ENCODE measurements at regions not wholly inside any gene's neighbourhood (a gene's known extent, or its start where the extent isn't known, plus 50 kb on each side); places are given as distances from the start of the nearest gene placed in this dataset.

DNA sequence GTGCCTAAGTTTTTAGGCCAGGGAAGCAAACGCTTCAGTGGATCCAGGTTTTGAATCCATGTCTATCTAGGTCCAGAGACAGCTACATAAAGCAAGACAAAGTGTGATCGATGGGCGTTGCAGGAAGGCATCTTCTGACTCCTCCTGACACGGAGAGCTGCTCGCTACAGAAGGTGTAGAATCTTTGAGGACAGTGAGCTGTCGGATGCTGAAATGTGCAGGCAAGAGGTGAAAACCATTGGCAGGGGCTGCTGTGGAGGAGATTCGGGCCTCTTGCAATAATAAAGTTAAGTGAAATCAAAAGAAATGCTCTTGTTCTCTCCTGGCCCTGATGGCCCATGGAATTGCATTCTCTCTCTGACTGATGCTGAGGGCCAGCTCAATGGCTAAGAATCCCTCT is 336.2 kb downstream of the CYRIA start:
- TF ChIP-seq, protein P1, sequence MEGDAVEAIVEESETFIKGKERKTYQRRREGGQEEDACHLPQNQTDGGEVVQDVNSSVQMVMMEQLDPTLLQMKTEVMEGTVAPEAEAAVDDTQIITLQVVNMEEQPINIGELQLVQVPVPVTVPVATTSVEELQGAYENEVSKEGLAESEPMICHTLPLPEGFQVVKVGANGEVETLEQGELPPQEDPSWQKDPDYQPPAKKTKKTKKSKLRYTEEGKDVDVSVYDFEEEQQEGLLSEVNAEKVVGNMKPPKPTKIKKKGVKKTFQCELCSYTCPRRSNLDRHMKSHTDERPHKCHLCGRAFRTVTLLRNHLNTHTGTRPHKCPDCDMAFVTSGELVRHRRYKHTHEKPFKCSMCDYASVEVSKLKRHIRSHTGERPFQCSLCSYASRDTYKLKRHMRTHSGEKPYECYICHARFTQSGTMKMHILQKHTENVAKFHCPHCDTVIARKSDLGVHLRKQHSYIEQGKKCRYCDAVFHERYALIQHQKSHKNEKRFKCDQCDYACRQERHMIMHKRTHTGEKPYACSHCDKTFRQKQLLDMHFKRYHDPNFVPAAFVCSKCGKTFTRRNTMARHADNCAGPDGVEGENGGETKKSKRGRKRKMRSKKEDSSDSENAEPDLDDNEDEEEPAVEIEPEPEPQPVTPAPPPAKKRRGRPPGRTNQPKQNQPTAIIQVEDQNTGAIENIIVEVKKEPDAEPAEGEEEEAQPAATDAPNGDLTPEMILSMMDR (IDR thresholded peaks at IDR 0.05), result no peak
- H3K4me1 ChIP-seq, result no peaks in the 10 kb centered on the region
- H3K4me2 ChIP-seq (ENCODE audit: low read length), result no peak overlapping the region
- H3K27me3 ChIP-seq (ENCODE audit: control insufficient read depth, insufficient read depth, low read length), result no peaks in the 10 kb centered on the region
- no peak overlapping the region for H2AFZ ChIP-seq
- H3K9ac ChIP-seq, result no peak overlapping the region
- H3K27ac ChIP-seq, result no peak overlapping the region
- no peak overlapping the region for H3K4me3 ChIP-seq (ENCODE audit: low read depth, low read length)
- H3K9me3 ChIP-seq (ENCODE audit: control insufficient read depth, low read length), result no peaks in the 10 kb centered on the region
- H3K36me3 ChIP-seq (ENCODE audit: control insufficient read depth, insufficient read depth, low read length), result no peaks in the 10 kb centered on the region
- H3K79me2 ChIP-seq, result no peaks in the 10 kb centered on the region

DNA sequence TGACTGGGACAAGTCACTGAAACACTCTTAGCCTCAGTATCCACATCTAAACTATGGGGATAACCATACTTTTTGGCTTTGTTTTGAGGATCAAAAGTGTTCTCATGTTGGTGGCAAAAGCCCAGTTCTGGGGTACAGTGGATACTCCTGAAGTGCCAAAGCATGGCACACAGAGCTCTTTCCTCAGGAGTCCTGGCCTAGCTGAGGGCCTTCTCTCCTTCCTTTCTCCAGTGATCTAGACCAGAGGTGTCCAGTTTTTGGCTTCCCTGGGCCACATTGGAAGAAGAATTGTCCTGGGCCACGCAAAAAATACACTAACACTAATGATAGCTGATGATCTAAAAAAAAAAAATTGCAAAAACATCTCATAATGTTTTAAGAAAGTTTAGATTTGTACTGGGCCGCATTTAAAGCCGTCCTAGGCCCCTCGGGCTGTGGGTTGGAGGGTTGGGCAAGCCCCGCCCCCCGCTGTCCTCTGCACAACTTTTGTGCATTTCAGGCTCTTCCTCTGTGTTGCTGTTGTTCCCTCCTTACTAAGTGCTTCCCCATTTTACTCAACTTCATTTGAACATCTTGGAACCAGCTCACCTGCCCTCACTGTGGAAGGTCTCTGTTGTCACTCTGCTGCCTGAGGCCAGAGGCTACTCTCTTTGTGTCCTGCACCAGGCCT is 337.0 kb downstream of the CYRIA start:
- TF ChIP-seq, protein P1 (IDR thresholded peaks at IDR 0.05), result no peak
- Histone ChIP-seq H3K4me1 (no peaks in the 10 kb centered on the region), H3K4me3 (ENCODE audit: low read depth, low read length) (no peak overlapping the region)

DNA sequence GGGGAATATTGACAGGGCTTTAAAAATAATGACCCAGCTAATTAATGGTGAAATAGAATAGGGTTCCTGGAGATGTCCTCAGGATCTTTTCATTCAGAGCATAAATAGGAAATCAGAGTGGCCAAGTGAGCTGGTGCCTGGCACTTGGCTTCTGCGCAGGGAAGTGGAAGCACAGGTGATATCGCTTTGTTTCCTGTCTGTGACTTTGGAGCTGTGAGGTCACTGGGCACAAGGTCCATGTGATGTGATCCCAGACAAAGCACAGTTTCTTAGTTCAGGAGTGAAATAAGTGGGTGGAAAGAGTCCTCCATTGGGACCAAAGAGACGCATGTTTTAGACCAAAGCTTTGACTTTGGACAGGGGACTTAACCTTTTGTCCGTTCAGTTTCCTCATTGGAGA is 338.3 kb downstream of the CYRIA start:
- no peaks in the 10 kb centered on the region for H3K36me3 ChIP-seq (ENCODE audit: control insufficient read depth, insufficient read depth, low read length)
- no peak overlapping the region for H3K4me3 ChIP-seq (ENCODE audit: low read depth, low read length)
- H3K27me3 ChIP-seq (ENCODE audit: control insufficient read depth, insufficient read depth, low read length), result no peaks in the 10 kb centered on the region
- no peaks in the 10 kb centered on the region for H3K9me3 ChIP-seq (ENCODE audit: control insufficient read depth, low read length)
- H3K79me2 ChIP-seq, result no peaks in the 10 kb centered on the region
- H2AFZ ChIP-seq, result no peak overlapping the region
- no peak overlapping the region for H3K9ac ChIP-seq
- TF ChIP-seq, protein P1 (IDR thresholded peaks at IDR 0.05), result no peak
- H3K4me2 ChIP-seq (ENCODE audit: low read length), result no peak overlapping the region
- H3K4me1 ChIP-seq, result no peaks in the 10 kb centered on the region
- H3K27ac ChIP-seq, result no peak overlapping the region

More for the DNA sequence above, 337.0 kb downstream of the CYRIA start:
- Histone ChIP-seq H3K27me3 (ENCODE audit: control insufficient read depth, insufficient read depth, low read length) (no peaks in the 10 kb centered on the region), H3K79me2 (no peaks in the 10 kb centered on the region), H3K9ac (no peak overlapping the region), H3K27ac (no peak overlapping the region), H3K36me3 (ENCODE audit: control insufficient read depth, insufficient read depth, low read length) (no peaks in the 10 kb centered on the region), H3K9me3 (ENCODE audit: control insufficient read depth, low read length) (no peaks in the 10 kb centered on the region), H2AFZ (no peak overlapping the region), H3K4me2 (ENCODE audit: low read length) (no peak overlapping the region)

DNA sequence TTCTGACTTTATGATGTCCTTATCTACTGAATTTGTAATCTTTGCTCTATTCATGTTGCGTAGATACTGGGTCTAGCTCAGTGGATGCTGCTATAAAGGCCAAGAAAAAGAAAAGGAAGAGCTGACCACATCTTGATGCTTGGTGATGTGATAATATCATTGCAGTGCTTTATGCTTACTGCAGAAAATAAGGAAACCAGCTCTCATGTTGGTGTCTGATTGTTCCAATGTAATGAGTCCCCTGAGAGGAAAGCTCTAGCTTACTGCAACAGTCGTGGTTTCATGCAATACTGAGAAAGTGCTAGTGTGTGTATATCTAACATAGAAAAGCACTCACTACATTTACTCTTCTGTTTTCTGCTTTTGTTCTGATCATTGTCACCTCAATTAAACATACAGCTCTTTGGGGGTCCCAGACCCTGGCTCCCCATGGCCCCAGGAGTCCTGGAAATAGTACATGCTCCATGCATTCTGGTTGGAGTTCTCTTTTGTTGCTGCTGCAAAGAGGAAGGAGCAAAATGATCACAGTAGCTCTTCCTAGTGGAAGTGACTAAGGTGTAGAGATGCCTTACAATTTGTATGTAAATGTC is 338.8 kb downstream of the CYRIA start:
- no peak overlapping the region for H3K4me3 ChIP-seq (ENCODE audit: low read depth, low read length)
- H3K9ac ChIP-seq, result no peak overlapping the region
- H3K36me3 ChIP-seq (ENCODE audit: control insufficient read depth, insufficient read depth, low read length), result no peaks in the 10 kb centered on the region
- no peaks in the 10 kb centered on the region for H3K9me3 ChIP-seq (ENCODE audit: control insufficient read depth, low read length)
- no peak overlapping the region for H3K4me2 ChIP-seq (ENCODE audit: low read length)
- no peaks in the 10 kb centered on the region for H3K4me1 ChIP-seq
- TF ChIP-seq, protein P1 (IDR thresholded peaks at IDR 0.05), result no peak
- H3K27me3 ChIP-seq (ENCODE audit: control insufficient read depth, insufficient read depth, low read length), result no peaks in the 10 kb centered on the region
- H3K79me2 ChIP-seq, result no peaks in the 10 kb centered on the region
- no peak overlapping the region for H3K27ac ChIP-seq
- H2AFZ ChIP-seq, result no peak overlapping the region
